Breast epithelium (tissue), 3 donors: ENCODE measurements at regions not wholly inside any gene's neighbourhood (a gene's known extent, or its start where the extent isn't known, plus 50 kb on each side); places are given as distances from the start of the nearest gene placed in this dataset.

Experiments used
- CTCF ChIP-seq, 3 donors: fragments of 450-650 bp; IDR thresholded peaks; one replicate each; pipeline ENCODE4 v1.5.1; 2016 to 2017; ENCODE audit warnings: antibody characterized with exemption in 3 of 3, mild to moderate bottlenecking in 3 of 3, moderate library complexity in 3 of 3
- POLR2A ChIP-seq: fragments of 450-650 bp; IDR thresholded peaks from one replicate; pipeline ENCODE4 v1.6.1; 2016; ENCODE audit warnings: antibody characterized with exemption, mild to moderate bottlenecking, moderate library complexity
- POLR2AphosphoS5 ChIP-seq, 3 donors: sonication (generic); formaldehyde crosslinking; IDR thresholded peaks; one replicate each; pipeline ENCODE4 v1.6.1; 2017; ENCODE audit warnings: antibody characterized with exemption in 3 of 3

- TF ChIP-seq POLR2A: no peak
- no peak for TF ChIP-seq CTCF (IDR thresholded peaks at IDR 0.05)
- TF ChIP-seq POLR2AphosphoS5 (IDR thresholded peaks at IDR 0.05): no peak
Observed at GRCh38 chrX:17986977-17987376, 125.9 kb upstream of the RAI2 start.
